ENCODE measurements at regions not wholly inside any gene's neighbourhood (a gene's known extent, or its start where the extent isn't known, plus 50 kb on each side); places are given as distances from the start of the nearest gene placed in this dataset.

DNA sequence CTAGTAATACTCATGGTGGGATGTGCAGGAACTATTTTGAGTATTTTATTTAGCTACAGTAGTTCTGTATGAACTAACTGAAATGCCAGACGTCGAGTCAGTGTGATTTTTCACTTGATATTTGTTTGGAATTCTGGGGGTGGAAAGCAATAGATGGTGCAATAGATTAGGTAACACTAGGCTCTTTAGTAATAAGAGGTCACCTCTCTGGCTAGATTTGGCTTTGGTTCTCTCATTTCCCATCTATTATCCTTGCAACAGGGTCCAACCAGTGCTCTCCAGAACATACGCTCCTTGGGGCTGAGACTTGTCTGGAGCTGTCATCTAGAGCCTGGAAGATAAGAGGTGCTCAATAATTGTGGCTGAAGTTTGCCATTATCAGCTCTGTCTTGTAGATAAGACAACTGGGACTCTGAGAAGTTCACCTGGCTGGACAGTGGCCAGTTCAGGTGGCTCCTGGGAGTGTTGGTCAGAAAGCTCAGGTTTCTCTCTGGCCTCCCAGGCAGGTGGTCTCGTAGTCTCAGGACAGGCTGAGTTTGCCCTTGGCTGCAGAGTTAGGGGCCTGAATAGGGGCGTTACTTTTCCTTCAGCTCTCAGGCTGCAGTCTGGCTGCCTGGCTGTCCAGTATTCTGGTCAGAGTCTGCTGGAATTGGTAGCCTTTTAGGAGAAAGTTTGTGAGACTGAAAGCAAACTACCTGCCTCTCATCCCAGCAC lies 277.5 kb upstream of the RGMA start:
- DNase-seq (ENCODE audit: low read depth), result no peak
- no peak overlapping the region for H3K4me3 ChIP-seq (ENCODE audit: low read depth, low read length)
- TF ChIP-seq, protein P1, sequence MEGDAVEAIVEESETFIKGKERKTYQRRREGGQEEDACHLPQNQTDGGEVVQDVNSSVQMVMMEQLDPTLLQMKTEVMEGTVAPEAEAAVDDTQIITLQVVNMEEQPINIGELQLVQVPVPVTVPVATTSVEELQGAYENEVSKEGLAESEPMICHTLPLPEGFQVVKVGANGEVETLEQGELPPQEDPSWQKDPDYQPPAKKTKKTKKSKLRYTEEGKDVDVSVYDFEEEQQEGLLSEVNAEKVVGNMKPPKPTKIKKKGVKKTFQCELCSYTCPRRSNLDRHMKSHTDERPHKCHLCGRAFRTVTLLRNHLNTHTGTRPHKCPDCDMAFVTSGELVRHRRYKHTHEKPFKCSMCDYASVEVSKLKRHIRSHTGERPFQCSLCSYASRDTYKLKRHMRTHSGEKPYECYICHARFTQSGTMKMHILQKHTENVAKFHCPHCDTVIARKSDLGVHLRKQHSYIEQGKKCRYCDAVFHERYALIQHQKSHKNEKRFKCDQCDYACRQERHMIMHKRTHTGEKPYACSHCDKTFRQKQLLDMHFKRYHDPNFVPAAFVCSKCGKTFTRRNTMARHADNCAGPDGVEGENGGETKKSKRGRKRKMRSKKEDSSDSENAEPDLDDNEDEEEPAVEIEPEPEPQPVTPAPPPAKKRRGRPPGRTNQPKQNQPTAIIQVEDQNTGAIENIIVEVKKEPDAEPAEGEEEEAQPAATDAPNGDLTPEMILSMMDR (conservative IDR thresholded peaks at IDR 0.05; ENCODE audit: low read depth, low read length), result no peak

DNA sequence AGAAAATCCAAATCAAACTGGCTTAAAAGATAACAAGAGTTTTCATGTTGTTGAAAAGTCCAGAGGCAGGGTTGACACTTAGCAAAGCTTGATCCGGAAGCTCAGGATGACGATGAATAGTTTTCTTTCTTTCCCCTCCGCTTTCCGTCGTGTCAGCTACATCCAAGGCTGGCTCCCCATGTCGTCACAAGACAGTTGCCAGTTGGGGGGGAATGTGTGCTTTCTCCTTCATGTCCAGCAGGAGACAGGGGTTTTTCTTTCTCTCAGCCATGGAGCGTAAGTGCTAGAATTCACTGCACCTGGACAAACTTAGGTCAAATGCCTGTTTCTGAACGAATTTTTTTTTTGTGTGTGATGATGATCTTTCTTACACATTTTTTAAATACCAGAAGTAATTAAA lies 273.8 kb upstream of the RGMA start:
- DNase-seq (ENCODE audit: low read depth), result no peak
- H3K4me3 ChIP-seq (ENCODE audit: low read depth, low read length), result no peak overlapping the region
- TF ChIP-seq, protein P1 (conservative IDR thresholded peaks at IDR 0.05; ENCODE audit: low read depth, low read length), result no peak

DNA sequence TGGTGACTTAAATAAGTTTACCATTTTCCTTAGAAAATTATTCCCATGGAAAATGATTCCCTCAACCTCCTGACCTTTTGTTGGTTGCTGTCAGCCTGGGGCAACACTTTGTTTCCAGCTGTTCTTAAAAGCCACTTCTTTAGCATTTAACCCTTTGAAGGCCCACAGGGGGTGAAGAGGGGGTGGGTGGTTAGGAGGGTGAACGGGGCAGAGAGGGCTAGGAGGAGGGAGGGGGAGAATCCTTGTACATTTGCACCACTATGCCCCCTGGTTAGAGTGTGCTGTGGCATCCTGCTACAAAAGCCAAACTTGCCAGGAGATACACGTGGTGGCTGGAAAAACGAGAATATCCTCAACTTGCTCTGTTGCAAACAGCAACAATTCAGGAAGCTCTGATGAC lies 273.2 kb upstream of the RGMA start:
- DNase-seq (ENCODE audit: low read depth), result no peak
- TF ChIP-seq, protein P1 (conservative IDR thresholded peaks at IDR 0.05; ENCODE audit: low read depth, low read length), result no peak
- no peak overlapping the region for H3K4me3 ChIP-seq (ENCODE audit: low read depth, low read length)

DNA sequence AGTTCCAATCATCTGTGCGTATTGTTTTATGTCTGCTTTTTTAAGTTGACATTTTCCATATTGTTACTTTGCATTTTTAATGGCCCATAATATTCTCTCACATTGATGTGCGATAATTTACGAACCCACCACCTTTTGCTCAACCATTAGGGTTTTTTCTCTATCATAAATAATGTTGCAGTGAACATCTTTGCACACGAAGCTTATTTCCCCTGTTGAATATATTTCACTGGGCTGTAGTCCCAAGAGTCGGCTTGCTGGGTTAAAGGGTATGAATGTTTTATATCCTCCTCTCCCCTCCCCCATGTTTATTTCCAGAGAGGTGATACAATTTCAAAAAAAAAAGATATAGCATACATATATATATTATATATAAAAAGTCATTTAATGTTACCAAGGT lies 272.7 kb upstream of the RGMA start:
- H3K4me3 ChIP-seq (ENCODE audit: low read depth, low read length), result no peak overlapping the region
- TF ChIP-seq, protein P1 (conservative IDR thresholded peaks at IDR 0.05; ENCODE audit: low read depth, low read length), result no peak
- no peak for DNase-seq (ENCODE audit: low read depth)

DNA sequence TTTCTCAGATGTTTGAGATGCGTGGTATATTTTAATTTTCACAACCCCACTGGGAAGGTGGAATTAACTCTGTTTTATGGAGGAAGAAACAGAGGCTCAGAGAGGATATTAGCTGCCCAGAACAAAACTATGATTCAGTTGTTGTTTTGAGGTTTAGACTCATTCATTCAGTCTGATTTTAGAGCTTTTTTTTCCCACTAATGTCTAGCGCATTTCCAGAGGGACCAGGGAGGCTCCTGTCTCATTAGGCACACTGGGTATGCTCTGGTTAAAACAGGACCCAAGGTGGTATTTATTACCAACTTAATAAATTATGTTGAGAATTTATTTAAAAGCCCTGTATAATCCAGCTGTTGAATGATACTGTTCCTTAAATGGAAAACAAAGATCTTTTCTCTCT lies 272.0 kb upstream of the RGMA start:
- no peak for DNase-seq (ENCODE audit: low read depth)
- TF ChIP-seq, protein P1 (conservative IDR thresholded peaks at IDR 0.05; ENCODE audit: low read depth, low read length), result no peak
- H3K4me3 ChIP-seq (ENCODE audit: low read depth, low read length), result no peak overlapping the region

DNA sequence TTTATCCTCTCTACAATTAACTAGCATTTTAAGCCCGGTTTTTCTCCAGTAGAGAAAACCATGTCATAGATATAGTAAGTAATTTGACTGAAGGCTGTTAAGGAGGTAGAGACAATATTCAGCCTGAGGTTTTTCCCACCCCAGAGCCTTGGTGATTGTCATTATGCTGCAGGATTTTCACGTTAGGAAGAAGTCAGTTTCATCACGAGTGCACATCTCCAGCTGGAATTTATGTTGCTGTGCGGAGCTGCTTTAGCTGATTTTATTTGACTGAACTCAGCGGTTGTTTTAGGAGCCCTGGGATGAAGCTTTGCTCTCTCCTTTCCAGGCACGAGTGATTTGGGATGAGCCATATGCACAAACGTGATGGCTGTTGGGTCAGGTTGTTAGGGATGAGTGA lies 271.3 kb upstream of the RGMA start:
- TF ChIP-seq, protein P1 (conservative IDR thresholded peaks at IDR 0.05; ENCODE audit: low read depth, low read length), result no peak
- H3K4me3 ChIP-seq (ENCODE audit: low read depth, low read length), result no peak overlapping the region
- DNase-seq (ENCODE audit: low read depth), result no peak

All from epithelial cell of proximal tubule (primary cell).